ENCODE measurements at regions not wholly inside any gene's neighbourhood (a gene's known extent, or its start where the extent isn't known, plus 50 kb on each side); places are given as distances from the start of the nearest gene placed in this dataset.

DNA sequence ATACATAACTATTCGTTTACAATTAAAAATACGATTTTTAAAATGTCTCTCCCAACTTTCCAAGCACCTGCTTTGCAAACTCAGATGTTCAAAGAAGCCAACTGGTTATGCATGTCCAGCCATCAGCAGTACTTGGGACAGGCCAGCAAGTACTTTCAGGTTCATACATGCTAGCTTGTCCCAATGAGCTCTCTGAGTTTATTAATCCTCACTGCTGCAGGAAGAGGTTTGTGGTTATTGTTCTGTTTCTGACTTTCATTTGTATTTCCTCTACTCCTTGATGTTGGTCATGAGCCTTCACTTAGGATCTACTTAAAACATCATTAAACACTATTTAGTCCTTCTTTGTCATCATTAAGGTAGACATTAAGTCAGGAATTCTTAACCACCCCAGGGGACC, 374.1 kb downstream of the LRATD1 start:
- Mint-ChIP-seq H3K27ac (no peak overlapping the region), H3K4me1 (no peaks in the 10 kb centered on the region), H3K4me3 (no peak overlapping the region), H3K36me3 (no peaks in the 10 kb centered on the region), H3K9me3 (peaks cover 0 to 11% (median 3%) of the 10 kb centered on the region in 7 donors), H3K27me3 (ENCODE audit: low read depth in 3 of 3) (no peaks in the 10 kb centered on the region)
- H3K27me3 ChIP-seq (ENCODE audit: control insufficient read depth in 2 of 2, insufficient read depth in 2 of 2, low read length in 2 of 2) = no peaks in the 10 kb centered on the region
- no peaks in the 10 kb centered on the region for H3K4me1 ChIP-seq (ENCODE audit: control insufficient read depth in 1 of 2, insufficient read depth in 2 of 2, low read length in 2 of 2)
- DNase-seq = no peak
- TF ChIP-seq, protein P1, sequence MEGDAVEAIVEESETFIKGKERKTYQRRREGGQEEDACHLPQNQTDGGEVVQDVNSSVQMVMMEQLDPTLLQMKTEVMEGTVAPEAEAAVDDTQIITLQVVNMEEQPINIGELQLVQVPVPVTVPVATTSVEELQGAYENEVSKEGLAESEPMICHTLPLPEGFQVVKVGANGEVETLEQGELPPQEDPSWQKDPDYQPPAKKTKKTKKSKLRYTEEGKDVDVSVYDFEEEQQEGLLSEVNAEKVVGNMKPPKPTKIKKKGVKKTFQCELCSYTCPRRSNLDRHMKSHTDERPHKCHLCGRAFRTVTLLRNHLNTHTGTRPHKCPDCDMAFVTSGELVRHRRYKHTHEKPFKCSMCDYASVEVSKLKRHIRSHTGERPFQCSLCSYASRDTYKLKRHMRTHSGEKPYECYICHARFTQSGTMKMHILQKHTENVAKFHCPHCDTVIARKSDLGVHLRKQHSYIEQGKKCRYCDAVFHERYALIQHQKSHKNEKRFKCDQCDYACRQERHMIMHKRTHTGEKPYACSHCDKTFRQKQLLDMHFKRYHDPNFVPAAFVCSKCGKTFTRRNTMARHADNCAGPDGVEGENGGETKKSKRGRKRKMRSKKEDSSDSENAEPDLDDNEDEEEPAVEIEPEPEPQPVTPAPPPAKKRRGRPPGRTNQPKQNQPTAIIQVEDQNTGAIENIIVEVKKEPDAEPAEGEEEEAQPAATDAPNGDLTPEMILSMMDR (IDR thresholded peaks at IDR 0.05) = no peak
- no peak overlapping the region for H2AFZ ChIP-seq (ENCODE audit: insufficient read depth, low read depth, low read length, poor library complexity, severe bottlenecking)
- no peaks in the 10 kb centered on the region for H3K36me3 ChIP-seq (replicated peaks in 1 of 2; ENCODE audit: control insufficient read depth in 1 of 2, insufficient read depth in 2 of 2, low read length in 2 of 2)
- H4K20me1 ChIP-seq (ENCODE audit: insufficient read depth, low read length) = no peaks in the 10 kb centered on the region
- WGBS (ENCODE audit: insufficient coverage) = no CpG with 5 or more reads among the region's 2 CpGs
- intact Hi-C loops (cut with micrococcal nuclease) = no loop called here
- no peaks in the 10 kb centered on the region for H3K79me2 ChIP-seq (ENCODE audit: insufficient read depth, low read length)
- no peak overlapping the region for H3K27ac ChIP-seq (ENCODE audit: low read depth in 1 of 2, low read length in 2 of 2)
- H3K4me2 ChIP-seq (replicated peaks; ENCODE audit: extremely low read depth, low read length, poor library complexity, severe bottlenecking) = no peak overlapping the region
- no peak overlapping the region for H3K9ac ChIP-seq (ENCODE audit: insufficient read depth, low read length, poor library complexity, severe bottlenecking)
- no peak overlapping the region for H3K4me3 ChIP-seq (replicated peaks in 1 of 3; ENCODE audit: low read depth in 2 of 3, low read length in 3 of 3)
- H3K9me3 ChIP-seq (replicated peaks in 1 of 2; ENCODE audit: control insufficient read depth in 1 of 2, insufficient read depth in 1 of 2, low read length in 2 of 2) = peaks cover 3 to 6% of the 10 kb centered on the region in 2 donors

DNA sequence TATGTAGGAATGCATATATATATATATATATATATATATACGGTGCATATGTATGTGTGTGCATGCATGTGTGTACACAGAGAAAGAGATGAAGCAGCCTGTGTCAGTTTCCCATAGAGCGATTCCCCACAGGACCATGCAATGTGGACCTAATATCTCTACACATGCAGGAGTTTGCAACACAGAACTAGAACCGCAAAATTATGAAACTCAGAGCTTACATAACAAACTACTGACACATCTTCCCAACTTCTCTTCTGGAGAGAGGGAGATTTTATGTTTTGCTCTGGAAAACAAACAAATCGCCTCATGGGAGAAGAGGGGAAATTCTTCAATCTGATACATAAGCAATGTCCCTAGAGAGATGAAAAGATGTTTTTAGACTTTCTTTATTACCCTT, 377.2 kb downstream of the LRATD1 start:
- peaks cover 0 to under 1% (median 0%) of the 10 kb centered on the region in 3 donors for H3K27me3 Mint-ChIP-seq (ENCODE audit: low read depth in 3 of 3)
- TF ChIP-seq, protein P1 (IDR thresholded peaks at IDR 0.05) = no peak
- H3K79me2 ChIP-seq (ENCODE audit: insufficient read depth, low read length) = no peaks in the 10 kb centered on the region
- DNase-seq = no peak
- H3K4me1 ChIP-seq (ENCODE audit: control insufficient read depth in 1 of 2, insufficient read depth in 2 of 2, low read length in 2 of 2) = no peaks in the 10 kb centered on the region
- H3K9me3 ChIP-seq (replicated peaks in 1 of 2; ENCODE audit: control insufficient read depth in 1 of 2, insufficient read depth in 1 of 2, low read length in 2 of 2) = peaks cover 6 to 10% of the 10 kb centered on the region in 2 donors
- no peak overlapping the region for H3K4me2 ChIP-seq (replicated peaks; ENCODE audit: extremely low read depth, low read length, poor library complexity, severe bottlenecking)
- no CpG with 5 or more reads among the region's 4 CpGs for WGBS (ENCODE audit: insufficient coverage)
- intact Hi-C loops (cut with micrococcal nuclease) = no loop called here
- no peak overlapping the region for H3K4me3 ChIP-seq (replicated peaks in 1 of 3; ENCODE audit: low read depth in 2 of 3, low read length in 3 of 3)
- H3K36me3 ChIP-seq (replicated peaks in 1 of 2; ENCODE audit: control insufficient read depth in 1 of 2, insufficient read depth in 2 of 2, low read length in 2 of 2) = no peaks in the 10 kb centered on the region
- H3K9me3 Mint-ChIP-seq = peaks cover 0 to 15% (median 6%) of the 10 kb centered on the region in 7 donors
- H3K4me1 Mint-ChIP-seq = no peaks in the 10 kb centered on the region
- no peak overlapping the region for H2AFZ ChIP-seq (ENCODE audit: insufficient read depth, low read depth, low read length, poor library complexity, severe bottlenecking)
- no peak overlapping the region for H3K27ac Mint-ChIP-seq
- no peaks in the 10 kb centered on the region for H3K27me3 ChIP-seq (ENCODE audit: control insufficient read depth in 2 of 2, insufficient read depth in 2 of 2, low read length in 2 of 2)
- H3K27ac ChIP-seq (ENCODE audit: low read depth in 1 of 2, low read length in 2 of 2) = no peak overlapping the region
- no peak overlapping the region for H3K4me3 Mint-ChIP-seq
- no peaks in the 10 kb centered on the region for H3K36me3 Mint-ChIP-seq
- no peaks in the 10 kb centered on the region for H4K20me1 ChIP-seq (ENCODE audit: insufficient read depth, low read length)
- H3K9ac ChIP-seq (ENCODE audit: insufficient read depth, low read length, poor library complexity, severe bottlenecking) = no peak overlapping the region
